GM12878 (cell line): ENCODE measurements at regions not wholly inside any gene's neighbourhood (a gene's known extent, or its start where the extent isn't known, plus 50 kb on each side); places are given as distances from the start of the nearest gene placed in this dataset.

ENCODE experiments used
- ATAC-seq: fragments of 200-7000 bp; cut with Tn5 transposase; 3 replicates; pipeline ENCODE4 v1.9.1; 2020; ENCODE audit warnings: mild to moderate bottlenecking, moderate library complexity
- BruUV-seq: library from RNA; stranded (reverse); fragments of 400-500 nt; replicated peaks from 2 replicates; lab custom pipeline; 2021; lab: Mats Ljungman, UMichigan
- CTCF ChIA-PET: fragments of 300-600 bp; sonication (Branson Sonifier 250); formaldehyde crosslinking; extraction: SDS; loops from one replicate; lab custom pipeline; 2021; ENCODE audit warnings: inconsistent platforms; lab: Yijun Ruan, JAX
- POLR2A ChIA-PET: fragments of 350-600 bp; formaldehyde crosslinking; extraction: SDS; loops from one replicate; lab custom pipeline; 2021; ENCODE audit warnings: inconsistent platforms; lab: Charles Lee
- RAD21 ChIA-PET: fragments of 300-600 bp; sonication (Branson Sonifier 250); formaldehyde crosslinking; loops from one replicate; lab custom pipeline; 2023; ENCODE audit warnings: antibody characterized with exemption; ENCODE audit not compliant: unreplicated experiment; lab: Charles Lee
- SMC1A ChIA-PET: fragments of 300-600 bp; sonication (Branson Sonifier 250); formaldehyde crosslinking; loops from one replicate; lab custom pipeline; 2023; ENCODE audit not compliant: unreplicated experiment, uncharacterized antibody; lab: Charles Lee
- DNase-seq: peaks from one replicate; pipeline ENCODE4 v3.0.0-alpha.2; 2011; ENCODE audit warnings: low read depth, low spot score
- FAIRE-seq: peaks from 3 replicates; lab custom pipeline; 2011; peaks lifted over from hg19 to GRCh38; lab: Jason Lieb, UNC
- H2AFZ ChIP-seq: 2 replicates; pipeline ENCODE4 v1.6.0; 2011; ENCODE audit warnings: low read depth, low read length, control low read depth; ENCODE audit not compliant: control insufficient read depth
- H3K27ac ChIP-seq: 2 replicates; pipeline ENCODE4 v1.5.1; 2011; ENCODE audit warnings: control low read depth; ENCODE audit not compliant: control insufficient read depth, insufficient read depth
- H3K27me3 ChIP-seq, 2 experiments: replicated peaks in 1 of 2; 2 replicates each; pipeline versions ENCODE4 v1.6.0 to v1.6.1; 2011; ENCODE audit warnings: low read length in 1 of 2; ENCODE audit not compliant: control insufficient read depth in 2 of 2, insufficient read depth in 2 of 2
- H3K36me3 ChIP-seq, 2 experiments: 2 replicates each; pipeline ENCODE4 v1.5.1; 2011; ENCODE audit warnings: low read length in 1 of 2; ENCODE audit not compliant: control insufficient read depth in 2 of 2, insufficient read depth in 2 of 2
- H3K4me1 ChIP-seq: 2 replicates; pipeline ENCODE4 v1.6.1; 2011; ENCODE audit warnings: mild to moderate bottlenecking, low read length, moderate library complexity, mixed read lengths; ENCODE audit not compliant: control insufficient read depth, insufficient read depth
- H3K4me2 ChIP-seq: 2 replicates; pipeline ENCODE4 v1.6.0; 2011; ENCODE audit warnings: control low read depth; ENCODE audit not compliant: control insufficient read depth, insufficient read depth
- H3K4me3 ChIP-seq: fragments of 200-600 bp; sonication (generic); 2 replicates; pipeline ENCODE4 v1.5.1; 2016
- H3K79me2 ChIP-seq: 2 replicates; pipeline ENCODE4 v1.6.0; 2011; ENCODE audit warnings: low read length; ENCODE audit not compliant: control insufficient read depth, insufficient read depth
- H3K9ac ChIP-seq: 2 replicates; pipeline ENCODE4 v1.8.0; 2011; ENCODE audit warnings: low read length, control low read depth, mixed read lengths; ENCODE audit not compliant: control insufficient read depth, insufficient read depth
- H3K9me3 ChIP-seq: replicated peaks from 3 replicates; pipeline ENCODE4 v1.5.1; 2011; ENCODE audit warnings: mild to moderate bottlenecking, low read length; ENCODE audit not compliant: control insufficient read depth, insufficient read depth
- H4K20me1 ChIP-seq: 2 replicates; pipeline ENCODE4 v1.6.0; 2011; ENCODE audit not compliant: control insufficient read depth, insufficient read depth
- CREB1 ChIP-seq: IDR thresholded peaks from 2 replicates; pipeline ENCODE4 v1.6.1; 2012; ENCODE audit warnings: low read depth, mild to moderate bottlenecking, inconsistent platforms
- EED ChIP-seq: sonication (generic); IDR thresholded peaks from 2 replicates; pipeline ENCODE4 v1.6.1; 2016; ENCODE audit warnings: antibody characterized with exemption, low read depth
- MTA3 ChIP-seq: IDR thresholded peaks from 2 replicates; pipeline ENCODE4 v1.6.1; 2012; ENCODE audit warnings: low read length, inconsistent platforms, borderline replicate concordance
- RB1 ChIP-seq: fragments of 450-650 bp; formaldehyde crosslinking; IDR thresholded peaks from 2 replicates; pipeline ENCODE4 v1.6.1; 2017; ENCODE audit warnings: mild to moderate bottlenecking, borderline replicate concordance
- YY1 ChIP-seq: IDR thresholded peaks from 2 replicates; pipeline ENCODE4 v1.6.1; 2011; ENCODE audit warnings: low read depth, mild to moderate bottlenecking, low read length
- WGBS: methylation state at CpG from one replicate; pipeline ENCODE4 v1.1.6; 2016; ENCODE audit warnings: low lambda C conversion rate; ENCODE audit not compliant: insufficient replicate concordance, insufficient coverage; ENCODE audit errors: missing lambda C conversion rate; 5-methylcytosine and 5-hydroxymethylcytosine counted together
- in situ Hi-C: fragments of 300-500 bp; cut with MboI; formaldehyde crosslinking; loops from 9 replicates; pipeline ENCODE4 v1.14.3; 2018; ENCODE audit warnings: mixed read lengths
- intact Hi-C: fragments of 100-400 bp; cut with micrococcal nuclease; formaldehyde crosslinking; loops from one replicate; pipeline ENCODE4 v1.14.2; 2022; ENCODE audit not compliant: unreplicated experiment
- TF ChIP-seq, protein P1 (sequence below): fragments of 450-650 bp; IDR thresholded peaks from 2 replicates; pipeline ENCODE4 v1.6.1; 2016; ENCODE audit warnings: mild to moderate bottlenecking
- TF ChIP-seq, protein P2 (sequence below): IDR thresholded peaks from 2 replicates; pipeline ENCODE4 v1.6.1; 2012; ENCODE audit warnings: low read depth, low read length, improper control_type of control experiment
- TF ChIP-seq, protein P3 (sequence below): fragments of 150-350 bp; IDR thresholded peaks from 2 replicates; pipeline ENCODE4 v1.6.1; 2016; ENCODE audit warnings: low read depth, low read length
- TF ChIP-seq, protein P4 (sequence below): fragments of 450-650 bp; IDR thresholded peaks from 2 replicates; pipeline ENCODE4 v1.6.1; 2017; ENCODE audit warnings: mild to moderate bottlenecking, moderate library complexity
- TF ChIP-seq, protein P5 (sequence below): IDR thresholded peaks from 2 replicates; pipeline ENCODE4 v1.6.1; 2012; ENCODE audit warnings: low read depth, low read length, improper control_type of control experiment

DNA sequence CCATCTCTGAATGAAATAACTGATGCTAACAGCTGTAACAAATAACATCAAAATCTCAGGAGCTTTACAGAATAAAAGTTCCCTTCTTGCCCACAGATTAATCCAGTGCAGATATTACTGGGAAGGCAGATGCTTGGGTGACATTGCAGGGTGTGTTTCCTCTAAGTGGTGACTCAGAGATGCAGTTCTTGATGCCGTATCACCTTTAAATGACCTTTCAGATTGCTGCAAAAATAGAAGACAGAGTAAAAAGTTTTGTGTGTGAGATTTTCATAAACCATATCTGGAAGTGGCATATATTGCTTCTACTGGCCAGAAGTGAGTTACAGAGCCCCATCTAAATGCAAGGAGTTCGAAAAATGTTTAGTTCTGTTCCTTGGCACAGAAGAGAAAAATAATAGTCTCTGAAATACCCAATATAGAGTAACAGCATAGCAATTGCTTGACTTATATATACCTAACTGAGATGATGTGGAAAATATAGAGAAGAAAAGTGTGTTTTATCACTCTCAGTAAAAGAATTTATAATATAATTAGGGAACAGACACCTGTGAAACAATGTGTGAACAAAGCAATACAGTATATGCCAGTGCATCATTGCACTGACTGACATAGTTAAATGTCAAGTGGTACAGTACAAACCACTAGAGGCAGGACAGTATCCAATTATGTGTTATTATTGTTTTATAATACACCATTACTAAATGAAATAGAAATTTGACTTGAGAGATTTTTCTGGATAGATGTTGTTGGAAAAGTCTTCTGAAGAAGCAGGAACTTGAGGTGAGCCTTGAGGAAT lies 430.7 kb upstream of the CBLB start:
- ATAC-seq = peak; percentile 71
- H4K20me1 ChIP-seq = no peaks in the 10 kb centered on the region
- H3K4me3 ChIP-seq = no peak overlapping the region
- peak overlapping the region; percentile 92 for H3K27ac ChIP-seq
- DNase-seq = peak; percentile 90
- no TSS peak for BruUV-seq
- CTCF ChIA-PET = interaction anchor here (1.2 to 3.7 kb wide), 4 partner anchors 43 to 471 kb away, joined by 3 to 15 read pairs (median 5); no protein-coding TSS in a partner anchor
- intact Hi-C loops = loop anchor here (1.0 to 10.0 kb wide), 4 partner anchors 43 to 615 kb away; partner anchors contain the start of gene CBLB
- no peak overlapping the region; the same call in 1 of the 2 replicates for H3K9ac ChIP-seq
- RAD21 ChIA-PET = interaction anchor here (0.9 to 5.2 kb wide), 7 partner anchors 31 to 463 kb away, joined by 3 to 69 read pairs (median 10); no protein-coding TSS in a partner anchor
- H3K4me1 ChIP-seq = peaks cover 47% of the 10 kb centered on the region
- in situ Hi-C loops = loop anchor here (5.0 kb wide), 1 partner anchor 112 kb away; no protein-coding TSS in a partner anchor
- 4% methylated on average over 2 of the region's 2 CpGs for WGBS
- peaks cover 12% of the 10 kb centered on the region for H3K9me3 ChIP-seq
- H2AFZ ChIP-seq = no peak overlapping the region
- H3K27me3 ChIP-seq = no peaks in the 10 kb centered on the region
- POLR2A ChIA-PET = interaction anchor here (0.9 to 1.4 kb wide), 2 partner anchors 114 to 463 kb away, joined by 3 to 7 read pairs; no protein-coding TSS in a partner anchor
- no peaks in the 10 kb centered on the region for H3K79me2 ChIP-seq
- SMC1A ChIA-PET = interaction anchor here (0.7 to 7.1 kb wide), 9 partner anchors 27 to 432 kb away, joined by 3 to 66 read pairs (median 4); partner anchors contain the start of gene CBLB
- FAIRE-seq = peak; percentile 18
- peak overlapping the region; percentile 7; the same call in 1 of the 2 replicates for H3K4me2 ChIP-seq
- no peaks in the 10 kb centered on the region for H3K36me3 ChIP-seq
- TF ChIP-seq, protein P1, sequence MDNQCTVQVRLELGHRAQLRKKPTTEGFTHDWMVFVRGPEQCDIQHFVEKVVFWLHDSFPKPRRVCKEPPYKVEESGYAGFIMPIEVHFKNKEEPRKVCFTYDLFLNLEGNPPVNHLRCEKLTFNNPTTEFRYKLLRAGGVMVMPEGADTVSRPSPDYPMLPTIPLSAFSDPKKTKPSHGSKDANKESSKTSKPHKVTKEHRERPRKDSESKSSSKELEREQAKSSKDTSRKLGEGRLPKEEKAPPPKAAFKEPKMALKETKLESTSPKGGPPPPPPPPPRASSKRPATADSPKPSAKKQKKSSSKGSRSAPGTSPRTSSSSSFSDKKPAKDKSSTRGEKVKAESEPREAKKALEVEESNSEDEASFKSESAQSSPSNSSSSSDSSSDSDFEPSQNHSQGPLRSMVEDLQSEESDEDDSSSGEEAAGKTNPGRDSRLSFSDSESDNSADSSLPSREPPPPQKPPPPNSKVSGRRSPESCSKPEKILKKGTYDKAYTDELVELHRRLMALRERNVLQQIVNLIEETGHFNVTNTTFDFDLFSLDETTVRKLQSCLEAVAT = 0 out of 2 replicates have a peak, but pooled peaks have one; percentile 32
- peak; percentile 93 for TF ChIP-seq EED
- TF ChIP-seq, protein P2, sequence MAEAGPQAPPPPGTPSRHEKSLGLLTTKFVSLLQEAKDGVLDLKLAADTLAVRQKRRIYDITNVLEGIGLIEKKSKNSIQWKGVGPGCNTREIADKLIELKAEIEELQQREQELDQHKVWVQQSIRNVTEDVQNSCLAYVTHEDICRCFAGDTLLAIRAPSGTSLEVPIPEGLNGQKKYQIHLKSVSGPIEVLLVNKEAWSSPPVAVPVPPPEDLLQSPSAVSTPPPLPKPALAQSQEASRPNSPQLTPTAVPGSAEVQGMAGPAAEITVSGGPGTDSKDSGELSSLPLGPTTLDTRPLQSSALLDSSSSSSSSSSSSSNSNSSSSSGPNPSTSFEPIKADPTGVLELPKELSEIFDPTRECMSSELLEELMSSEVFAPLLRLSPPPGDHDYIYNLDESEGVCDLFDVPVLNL = no peak
- peak; percentile 60 for TF ChIP-seq CREB1
- TF ChIP-seq, protein P3, sequence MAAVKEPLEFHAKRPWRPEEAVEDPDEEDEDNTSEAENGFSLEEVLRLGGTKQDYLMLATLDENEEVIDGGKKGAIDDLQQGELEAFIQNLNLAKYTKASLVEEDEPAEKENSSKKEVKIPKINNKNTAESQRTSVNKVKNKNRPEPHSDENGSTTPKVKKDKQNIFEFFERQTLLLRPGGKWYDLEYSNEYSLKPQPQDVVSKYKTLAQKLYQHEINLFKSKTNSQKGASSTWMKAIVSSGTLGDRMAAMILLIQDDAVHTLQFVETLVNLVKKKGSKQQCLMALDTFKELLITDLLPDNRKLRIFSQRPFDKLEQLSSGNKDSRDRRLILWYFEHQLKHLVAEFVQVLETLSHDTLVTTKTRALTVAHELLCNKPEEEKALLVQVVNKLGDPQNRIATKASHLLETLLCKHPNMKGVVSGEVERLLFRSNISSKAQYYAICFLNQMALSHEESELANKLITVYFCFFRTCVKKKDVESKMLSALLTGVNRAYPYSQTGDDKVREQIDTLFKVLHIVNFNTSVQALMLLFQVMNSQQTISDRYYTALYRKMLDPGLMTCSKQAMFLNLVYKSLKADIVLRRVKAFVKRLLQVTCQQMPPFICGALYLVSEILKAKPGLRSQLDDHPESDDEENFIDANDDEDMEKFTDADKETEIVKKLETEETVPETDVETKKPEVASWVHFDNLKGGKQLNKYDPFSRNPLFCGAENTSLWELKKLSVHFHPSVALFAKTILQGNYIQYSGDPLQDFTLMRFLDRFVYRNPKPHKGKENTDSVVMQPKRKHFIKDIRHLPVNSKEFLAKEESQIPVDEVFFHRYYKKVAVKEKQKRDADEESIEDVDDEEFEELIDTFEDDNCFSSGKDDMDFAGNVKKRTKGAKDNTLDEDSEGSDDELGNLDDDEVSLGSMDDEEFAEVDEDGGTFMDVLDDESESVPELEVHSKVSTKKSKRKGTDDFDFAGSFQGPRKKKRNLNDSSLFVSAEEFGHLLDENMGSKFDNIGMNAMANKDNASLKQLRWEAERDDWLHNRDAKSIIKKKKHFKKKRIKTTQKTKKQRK = no peak
- TF ChIP-seq MTA3 = peak; percentile 87
- peak; percentile 55; the same call in 1 of the 2 replicates for TF ChIP-seq YY1
- TF ChIP-seq RB1 = no peak
- TF ChIP-seq, protein P4, sequence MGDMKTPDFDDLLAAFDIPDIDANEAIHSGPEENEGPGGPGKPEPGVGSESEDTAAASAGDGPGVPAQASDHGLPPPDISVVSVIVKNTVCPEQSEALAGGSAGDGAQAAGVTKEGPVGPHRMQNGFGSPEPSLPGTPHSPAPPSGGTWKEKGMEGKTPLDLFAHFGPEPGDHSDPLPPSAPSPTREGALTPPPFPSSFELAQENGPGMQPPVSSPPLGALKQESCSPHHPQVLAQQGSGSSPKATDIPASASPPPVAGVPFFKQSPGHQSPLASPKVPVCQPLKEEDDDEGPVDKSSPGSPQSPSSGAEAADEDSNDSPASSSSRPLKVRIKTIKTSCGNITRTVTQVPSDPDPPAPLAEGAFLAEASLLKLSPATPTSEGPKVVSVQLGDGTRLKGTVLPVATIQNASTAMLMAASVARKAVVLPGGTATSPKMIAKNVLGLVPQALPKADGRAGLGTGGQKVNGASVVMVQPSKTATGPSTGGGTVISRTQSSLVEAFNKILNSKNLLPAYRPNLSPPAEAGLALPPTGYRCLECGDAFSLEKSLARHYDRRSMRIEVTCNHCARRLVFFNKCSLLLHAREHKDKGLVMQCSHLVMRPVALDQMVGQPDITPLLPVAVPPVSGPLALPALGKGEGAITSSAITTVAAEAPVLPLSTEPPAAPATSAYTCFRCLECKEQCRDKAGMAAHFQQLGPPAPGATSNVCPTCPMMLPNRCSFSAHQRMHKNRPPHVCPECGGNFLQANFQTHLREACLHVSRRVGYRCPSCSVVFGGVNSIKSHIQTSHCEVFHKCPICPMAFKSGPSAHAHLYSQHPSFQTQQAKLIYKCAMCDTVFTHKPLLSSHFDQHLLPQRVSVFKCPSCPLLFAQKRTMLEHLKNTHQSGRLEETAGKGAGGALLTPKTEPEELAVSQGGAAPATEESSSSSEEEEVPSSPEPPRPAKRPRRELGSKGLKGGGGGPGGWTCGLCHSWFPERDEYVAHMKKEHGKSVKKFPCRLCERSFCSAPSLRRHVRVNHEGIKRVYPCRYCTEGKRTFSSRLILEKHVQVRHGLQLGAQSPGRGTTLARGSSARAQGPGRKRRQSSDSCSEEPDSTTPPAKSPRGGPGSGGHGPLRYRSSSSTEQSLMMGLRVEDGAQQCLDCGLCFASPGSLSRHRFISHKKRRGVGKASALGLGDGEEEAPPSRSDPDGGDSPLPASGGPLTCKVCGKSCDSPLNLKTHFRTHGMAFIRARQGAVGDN = no peak
- TF ChIP-seq, protein P5, sequence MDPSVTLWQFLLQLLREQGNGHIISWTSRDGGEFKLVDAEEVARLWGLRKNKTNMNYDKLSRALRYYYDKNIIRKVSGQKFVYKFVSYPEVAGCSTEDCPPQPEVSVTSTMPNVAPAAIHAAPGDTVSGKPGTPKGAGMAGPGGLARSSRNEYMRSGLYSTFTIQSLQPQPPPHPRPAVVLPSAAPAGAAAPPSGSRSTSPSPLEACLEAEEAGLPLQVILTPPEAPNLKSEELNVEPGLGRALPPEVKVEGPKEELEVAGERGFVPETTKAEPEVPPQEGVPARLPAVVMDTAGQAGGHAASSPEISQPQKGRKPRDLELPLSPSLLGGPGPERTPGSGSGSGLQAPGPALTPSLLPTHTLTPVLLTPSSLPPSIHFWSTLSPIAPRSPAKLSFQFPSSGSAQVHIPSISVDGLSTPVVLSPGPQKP = no peak
